GM13977 (cell line): ENCODE measurements at regions not wholly inside any gene's neighbourhood (a gene's known extent, or its start where the extent isn't known, plus 50 kb on each side); places are given as distances from the start of the nearest gene placed in this dataset.

ENCODE experiments used
- DNase-seq: peaks from one replicate; pipeline ENCODE4 v3.0.0; 2012; ENCODE audit warnings: low spot score
- in situ Hi-C: fragments of 300-500 bp; cut with MboI; formaldehyde crosslinking; loops from one replicate; pipeline ENCODE4 v1.12.0; 2022; ENCODE audit warnings: low sequenced_read_pairs, low pct_unique_long_range_greater_than_20kb, mixed read lengths, inconsistent platforms; ENCODE audit not compliant: unreplicated experiment
- TF ChIP-seq, protein P1 (sequence below): IDR thresholded peaks from 2 replicates; pipeline ENCODE4 v1.5.1; 2012; ENCODE audit warnings: mild to moderate bottlenecking, control low read depth; ENCODE audit not compliant: insufficient read depth; ENCODE audit errors: extremely low read depth, missing control alignments

GRCh38 chr7:155963771-155964195, 151.5 kb upstream of the SHH start:
- TF ChIP-seq, protein P1, sequence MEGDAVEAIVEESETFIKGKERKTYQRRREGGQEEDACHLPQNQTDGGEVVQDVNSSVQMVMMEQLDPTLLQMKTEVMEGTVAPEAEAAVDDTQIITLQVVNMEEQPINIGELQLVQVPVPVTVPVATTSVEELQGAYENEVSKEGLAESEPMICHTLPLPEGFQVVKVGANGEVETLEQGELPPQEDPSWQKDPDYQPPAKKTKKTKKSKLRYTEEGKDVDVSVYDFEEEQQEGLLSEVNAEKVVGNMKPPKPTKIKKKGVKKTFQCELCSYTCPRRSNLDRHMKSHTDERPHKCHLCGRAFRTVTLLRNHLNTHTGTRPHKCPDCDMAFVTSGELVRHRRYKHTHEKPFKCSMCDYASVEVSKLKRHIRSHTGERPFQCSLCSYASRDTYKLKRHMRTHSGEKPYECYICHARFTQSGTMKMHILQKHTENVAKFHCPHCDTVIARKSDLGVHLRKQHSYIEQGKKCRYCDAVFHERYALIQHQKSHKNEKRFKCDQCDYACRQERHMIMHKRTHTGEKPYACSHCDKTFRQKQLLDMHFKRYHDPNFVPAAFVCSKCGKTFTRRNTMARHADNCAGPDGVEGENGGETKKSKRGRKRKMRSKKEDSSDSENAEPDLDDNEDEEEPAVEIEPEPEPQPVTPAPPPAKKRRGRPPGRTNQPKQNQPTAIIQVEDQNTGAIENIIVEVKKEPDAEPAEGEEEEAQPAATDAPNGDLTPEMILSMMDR = no peak
- in situ Hi-C loops = no loop called here
- DNase-seq = no peak

GRCh38 chr7:155963356-155963755, 151.1 kb upstream of the SHH start:
- TF ChIP-seq, protein P1 = no peak
- DNase-seq = no peak
- in situ Hi-C loops = no loop called here

DNA sequence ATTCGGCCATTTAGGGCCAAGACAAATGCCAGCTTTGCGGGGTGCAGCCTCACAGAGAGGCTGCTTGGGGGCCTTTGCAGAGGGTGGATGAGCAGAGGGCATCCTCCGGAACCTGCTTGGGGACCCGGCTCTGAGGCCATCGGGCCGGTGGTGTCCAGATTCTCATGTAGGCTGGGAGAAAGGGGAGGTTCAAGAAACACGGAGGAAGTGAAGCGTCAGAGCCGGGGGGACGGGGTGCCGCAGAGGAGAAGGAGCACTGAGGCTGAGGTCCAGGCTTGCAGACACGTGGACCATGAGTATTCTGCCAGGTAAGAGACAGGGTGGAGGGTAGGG, 150.7 kb upstream of the SHH start:
- TF ChIP-seq, protein P1 = no peak
- no peak for DNase-seq
- in situ Hi-C loops = no loop called here

- no peak for DNase-seq
- in situ Hi-C loops = no loop called here
- TF ChIP-seq, protein P1 = no peak
Measured at GRCh38 chr7:155962191-155962967, 150.1 kb upstream of the SHH start.

- in situ Hi-C loops = no loop called here
- DNase-seq = no peak
- TF ChIP-seq, protein P1 = no peak
Measured at GRCh38 chr7:155961241-155962190, 149.3 kb upstream of the SHH start.

GRCh38 chr7:155959894-155960293, 147.6 kb upstream of the SHH start:
- in situ Hi-C loops = no loop called here
- TF ChIP-seq, protein P1 = no peak
- no peak for DNase-seq
